ENCODE measurements at regions not wholly inside any gene's neighbourhood (a gene's known extent, or its start where the extent isn't known, plus 50 kb on each side); places are given as distances from the start of the nearest gene placed in this dataset.

DNA sequence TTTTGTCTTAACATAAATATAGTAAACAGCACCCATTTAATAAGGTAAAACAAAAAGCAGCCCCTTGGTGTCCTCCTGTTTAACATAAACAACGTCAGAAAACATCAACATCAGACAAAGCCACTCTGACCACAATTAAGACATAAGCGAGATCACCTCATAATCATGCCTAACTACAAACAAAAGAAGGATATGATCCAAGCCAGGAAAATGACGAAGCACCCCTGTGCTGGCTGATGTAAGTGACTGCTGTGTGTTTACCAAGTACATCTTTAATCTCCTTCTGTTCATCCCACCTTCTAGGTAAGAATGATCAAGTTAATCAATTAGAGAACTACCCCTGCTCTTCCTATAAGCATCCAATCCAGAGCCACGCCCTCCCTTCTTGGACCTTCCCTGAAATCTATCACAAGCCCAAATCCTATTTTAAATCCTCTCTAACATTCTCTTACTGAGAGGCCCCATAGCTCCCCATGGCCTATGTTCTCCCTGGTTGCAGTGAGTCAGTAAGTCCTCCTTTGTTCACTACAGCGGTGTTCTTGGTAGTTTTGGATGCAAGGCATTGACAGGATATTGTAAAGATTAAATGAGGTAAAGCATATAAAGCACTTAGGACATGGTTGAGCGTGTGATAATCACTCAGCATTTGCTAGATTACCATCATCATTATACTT is 424.2 kb downstream of the TSN start:
- TF ChIP-seq POLR2A (IDR thresholded peaks at IDR 0.05; ENCODE audit: low read length), result no peak
- no peak for TF ChIP-seq GATA1 (IDR thresholded peaks at IDR 0.05; ENCODE audit: low read depth, low read length)
- DNase-seq, result no peak

DNA sequence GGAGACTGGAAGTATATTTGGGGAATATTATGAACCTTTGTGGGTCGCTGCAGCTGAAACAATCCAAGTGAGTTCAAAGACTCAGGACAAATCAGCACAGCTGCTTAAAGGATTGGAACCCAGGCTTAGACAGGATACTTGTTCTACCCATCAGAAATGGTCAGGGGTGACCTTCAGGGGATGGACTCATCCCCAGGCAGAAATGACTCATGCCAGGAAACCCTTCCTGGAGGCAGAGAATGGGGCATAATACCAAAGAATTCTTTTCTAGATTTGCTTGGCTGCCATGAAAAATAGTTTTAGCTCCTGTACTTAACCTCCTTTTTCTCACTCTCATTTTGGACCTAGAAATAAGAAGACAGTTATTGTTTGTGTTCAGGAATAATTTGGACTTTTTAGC is 425.5 kb downstream of the TSN start:
- no peak for TF ChIP-seq POLR2A (IDR thresholded peaks at IDR 0.05; ENCODE audit: low read length)
- no peak for TF ChIP-seq GATA1 (IDR thresholded peaks at IDR 0.05; ENCODE audit: low read depth, low read length)
- DNase-seq, result no peak

DNA sequence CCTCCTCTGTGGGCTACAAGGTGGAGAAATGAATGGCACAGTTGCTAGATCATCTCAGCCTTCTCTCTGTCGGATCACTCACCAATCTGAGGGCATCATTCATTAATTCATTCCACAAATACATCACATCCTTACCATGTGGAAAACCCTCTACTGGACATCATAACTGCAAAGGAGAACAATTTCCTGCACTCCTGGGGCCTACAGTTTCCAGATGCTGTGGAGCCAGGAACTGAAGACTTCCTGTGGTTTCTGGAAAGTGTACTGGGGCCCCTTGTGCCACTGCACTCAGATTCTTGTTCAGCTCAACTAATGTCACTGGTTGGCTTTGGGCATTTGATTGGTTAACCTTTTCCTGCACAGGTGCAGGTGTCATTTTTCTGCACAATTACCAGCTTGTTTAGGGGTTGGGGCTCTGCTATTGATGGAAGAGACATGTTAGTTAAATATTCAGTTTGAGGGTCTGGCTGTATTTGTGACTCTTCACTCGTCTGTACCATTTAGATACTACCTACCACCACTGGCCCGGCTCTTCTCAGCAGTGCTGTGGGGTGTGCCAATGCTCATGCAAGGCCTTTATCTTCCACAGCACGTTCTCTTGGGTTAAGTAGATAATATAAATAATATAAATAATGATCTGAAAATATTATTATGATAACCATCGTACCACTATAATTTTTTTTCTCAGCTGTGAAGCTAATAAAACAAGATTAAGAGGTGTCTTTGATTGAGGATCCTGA is 427.3 kb downstream of the TSN start:
- TF ChIP-seq GATA1 (IDR thresholded peaks at IDR 0.05; ENCODE audit: low read depth, low read length), result no peak
- TF ChIP-seq POLR2A (IDR thresholded peaks at IDR 0.05; ENCODE audit: low read length), result no peak
- DNase-seq, result peak; percentile 59 to 84

DNA sequence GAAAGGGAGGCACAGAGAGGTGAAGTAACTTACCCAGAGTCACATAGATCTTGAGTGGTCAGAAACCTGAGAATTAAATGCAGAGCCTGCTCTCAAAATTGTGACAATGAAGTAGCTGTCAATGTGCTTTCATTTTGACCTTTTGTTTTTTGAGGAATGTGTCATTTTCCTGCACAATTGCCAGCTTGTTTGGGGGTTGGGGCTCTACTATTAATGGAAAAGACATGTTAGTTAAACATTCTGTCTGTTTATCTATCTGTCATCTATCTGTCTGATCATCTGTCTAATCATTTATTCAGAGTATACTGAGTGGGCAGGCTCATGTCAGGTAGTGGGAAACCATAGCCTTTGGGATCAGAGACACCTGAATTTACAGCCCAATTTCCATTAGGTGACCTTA is 428.4 kb downstream of the TSN start:
- TF ChIP-seq GATA1 (IDR thresholded peaks at IDR 0.05; ENCODE audit: low read depth, low read length), result no peak
- no peak for TF ChIP-seq POLR2A (IDR thresholded peaks at IDR 0.05; ENCODE audit: low read length)
- DNase-seq, result no peak

DNA sequence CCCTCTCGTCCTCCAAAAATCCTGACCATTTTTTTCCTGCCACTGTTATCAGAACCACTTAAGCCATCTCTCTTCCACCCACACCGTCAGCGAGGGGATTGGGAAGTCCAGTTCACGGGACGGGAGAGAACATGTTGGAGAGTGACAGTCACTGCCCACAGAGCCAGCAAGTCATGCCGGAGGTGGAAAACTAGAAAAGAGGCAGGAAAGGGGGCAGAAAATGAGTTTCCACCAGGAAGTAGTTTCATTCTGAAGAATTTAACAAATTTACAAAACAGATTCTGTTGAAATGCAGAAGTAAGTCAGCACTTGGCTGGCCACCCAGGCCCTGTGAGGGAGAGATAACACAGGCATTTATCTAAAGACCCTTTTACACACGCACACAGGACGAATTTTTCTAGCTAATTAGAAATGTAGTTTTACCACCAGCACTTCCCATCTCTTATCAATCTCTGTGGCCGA is 431.3 kb downstream of the TSN start:
- peak; percentile 86 to 90 for DNase-seq
- TF ChIP-seq POLR2A (IDR thresholded peaks at IDR 0.05; ENCODE audit: low read length) (peak; percentile 30), GATA1 (IDR thresholded peaks at IDR 0.05; ENCODE audit: low read depth, low read length) (no peak)

DNA sequence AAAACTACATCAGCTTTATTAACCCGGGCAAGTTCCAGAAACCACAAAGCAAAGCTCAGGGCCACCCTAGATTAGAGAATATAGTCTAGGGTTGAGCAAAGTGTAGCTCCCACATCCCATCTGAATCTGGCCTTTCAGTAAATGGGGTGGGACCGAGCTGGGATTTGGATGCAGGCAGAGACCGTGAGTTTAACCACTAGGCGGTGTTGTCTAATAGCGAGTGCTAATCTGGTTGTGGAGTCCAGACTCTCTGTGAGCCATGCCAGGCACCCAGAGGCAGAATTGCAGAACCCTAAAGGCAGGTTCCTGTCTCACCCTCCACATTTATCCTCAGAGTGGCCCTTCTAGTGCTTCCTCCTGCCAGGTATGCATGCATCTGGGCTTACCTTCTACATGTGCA is 435.9 kb downstream of the TSN start:
- no peak for TF ChIP-seq POLR2A (IDR thresholded peaks at IDR 0.05; ENCODE audit: low read length)
- TF ChIP-seq GATA1 (IDR thresholded peaks at IDR 0.05; ENCODE audit: low read depth, low read length), result no peak
- peak; percentile 61 to 67 for DNase-seq

DNA sequence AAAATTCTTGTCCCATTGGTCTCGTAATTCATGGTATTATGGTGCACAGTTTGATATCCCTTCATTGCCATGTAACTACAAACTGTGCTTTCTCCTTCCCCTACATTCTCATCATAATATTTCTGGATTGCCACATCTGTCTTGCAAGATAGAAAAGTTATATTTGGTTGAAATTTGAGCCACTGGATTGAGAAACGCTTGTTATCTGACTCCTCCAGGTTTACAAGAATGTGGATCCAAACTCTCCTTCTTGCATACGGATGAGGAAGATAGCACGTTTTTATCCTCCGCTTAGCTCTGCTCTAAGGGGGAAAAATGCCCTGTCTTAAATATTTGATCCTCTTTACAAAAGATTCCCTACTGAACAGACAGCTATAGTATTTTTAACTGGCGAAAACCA is 438.2 kb downstream of the TSN start:
- peak; percentile 81 to 86 for DNase-seq
- TF ChIP-seq POLR2A (IDR thresholded peaks at IDR 0.05; ENCODE audit: low read length) (no peak), GATA1 (IDR thresholded peaks at IDR 0.05; ENCODE audit: low read depth, low read length) (no peak)

DNA sequence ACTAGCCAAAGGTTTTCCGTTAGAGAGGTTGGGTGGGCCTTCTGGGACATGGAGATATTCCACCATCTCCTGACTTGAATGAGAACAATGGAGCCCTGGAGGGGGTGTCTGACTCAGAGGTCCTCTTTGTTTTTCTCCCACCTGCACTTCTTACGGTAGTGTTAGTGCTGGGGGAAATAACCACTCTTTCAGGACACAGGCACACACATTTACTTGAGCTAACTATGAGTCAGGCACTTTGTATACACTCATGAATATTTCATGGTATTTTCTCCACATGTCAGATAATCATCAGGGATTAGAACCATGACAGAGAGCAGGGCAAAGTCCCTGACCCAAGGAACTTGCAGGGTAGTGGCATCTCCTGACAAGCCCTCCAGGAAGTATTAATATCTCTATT is 439.1 kb downstream of the TSN start:
- DNase-seq, result peak in 1 of 2 experiments; percentile 36
- no peak for TF ChIP-seq GATA1 (IDR thresholded peaks at IDR 0.05; ENCODE audit: low read depth, low read length)
- TF ChIP-seq POLR2A (IDR thresholded peaks at IDR 0.05; ENCODE audit: low read length), result no peak

DNA sequence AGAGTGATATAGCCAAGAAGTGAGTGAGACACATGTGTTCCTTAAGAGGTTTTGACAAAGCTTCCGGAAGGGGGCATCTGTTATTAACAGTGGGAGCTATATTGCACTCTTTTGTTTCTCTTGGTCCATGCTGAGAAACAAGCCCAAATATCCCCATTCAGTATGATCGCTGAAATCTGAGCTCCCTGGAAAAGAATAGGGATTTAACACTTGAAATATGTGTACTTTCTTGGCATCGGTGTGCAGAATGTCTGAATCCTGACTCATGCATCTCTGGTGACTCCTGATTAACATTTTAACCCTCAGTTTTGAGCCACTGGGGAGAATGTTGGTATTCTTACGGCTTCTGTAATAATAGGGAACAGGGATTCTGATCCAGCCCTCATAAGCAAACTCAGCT is 448.1 kb downstream of the TSN start:
- DNase-seq, result no peak
- TF ChIP-seq POLR2A (IDR thresholded peaks at IDR 0.05; ENCODE audit: low read length) (no peak), GATA1 (IDR thresholded peaks at IDR 0.05; ENCODE audit: low read depth, low read length) (no peak)

DNA sequence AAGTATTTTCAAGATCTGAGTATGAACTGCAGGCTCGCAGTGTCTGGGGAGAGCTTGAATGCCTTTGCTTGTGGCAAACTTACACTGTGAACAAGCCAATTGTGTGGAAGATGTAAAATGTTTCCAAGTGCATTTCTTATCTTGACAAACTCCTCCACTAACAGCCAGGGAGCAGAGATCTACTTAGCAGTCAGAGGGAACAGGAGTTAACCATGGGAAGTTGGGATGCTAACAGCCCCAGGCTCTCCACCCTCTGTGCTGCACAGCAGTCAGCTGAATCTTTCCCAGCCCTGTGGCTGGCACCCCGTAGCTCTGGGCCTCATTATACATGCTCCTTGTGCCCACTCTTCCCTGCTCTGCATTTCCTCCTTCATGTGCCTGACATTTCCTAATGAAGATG is 450.2 kb downstream of the TSN start:
- TF ChIP-seq GATA1 (IDR thresholded peaks at IDR 0.05; ENCODE audit: low read depth, low read length), result no peak
- no peak for TF ChIP-seq POLR2A (IDR thresholded peaks at IDR 0.05; ENCODE audit: low read length)
- DNase-seq, result no peak

DNA sequence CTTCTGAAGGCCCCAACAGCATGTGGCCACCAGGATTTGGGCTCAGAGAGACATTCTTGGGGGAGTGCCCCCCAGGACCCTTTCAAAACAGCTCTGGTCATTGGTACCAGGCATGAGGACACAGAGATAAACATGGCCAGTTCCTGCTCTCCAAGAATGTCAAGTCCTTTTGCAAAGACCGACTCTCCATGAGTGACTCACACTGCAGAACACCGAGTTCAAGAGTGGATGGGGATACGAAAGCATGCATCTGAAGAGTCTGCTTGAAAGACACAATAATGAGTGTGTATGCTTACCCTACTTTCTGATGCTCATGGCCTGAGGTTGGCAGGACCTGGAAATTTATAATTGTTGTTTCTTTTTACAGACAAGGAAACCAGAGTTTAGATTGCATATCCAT is 450.6 kb downstream of the TSN start:
- TF ChIP-seq GATA1 (IDR thresholded peaks at IDR 0.05; ENCODE audit: low read depth, low read length) (no peak), POLR2A (IDR thresholded peaks at IDR 0.05; ENCODE audit: low read length) (no peak)
- DNase-seq, result no peak

DNA sequence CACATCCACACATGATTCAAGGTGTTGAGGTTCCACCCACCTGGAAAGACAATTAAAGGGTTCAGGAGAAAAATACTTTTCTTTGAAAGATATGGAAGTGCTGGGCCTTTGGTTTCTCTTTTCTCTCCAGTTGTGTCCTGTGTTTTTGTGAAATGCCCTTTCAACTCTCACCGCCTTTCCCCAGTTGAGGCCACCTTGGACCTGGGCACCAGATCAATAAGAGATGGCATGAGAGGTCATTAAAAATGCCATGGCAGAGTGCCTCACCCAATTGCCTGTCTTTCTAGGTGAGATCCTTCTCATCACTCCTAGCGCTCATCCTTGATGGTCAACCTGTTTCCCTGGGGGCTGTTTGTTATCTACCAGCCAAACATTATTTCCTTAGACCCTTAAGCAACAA is 453.9 kb downstream of the TSN start:
- no peak for DNase-seq
- no peak for TF ChIP-seq GATA1 (IDR thresholded peaks at IDR 0.05; ENCODE audit: low read depth, low read length)
- TF ChIP-seq POLR2A (IDR thresholded peaks at IDR 0.05; ENCODE audit: low read length), result no peak

DNA sequence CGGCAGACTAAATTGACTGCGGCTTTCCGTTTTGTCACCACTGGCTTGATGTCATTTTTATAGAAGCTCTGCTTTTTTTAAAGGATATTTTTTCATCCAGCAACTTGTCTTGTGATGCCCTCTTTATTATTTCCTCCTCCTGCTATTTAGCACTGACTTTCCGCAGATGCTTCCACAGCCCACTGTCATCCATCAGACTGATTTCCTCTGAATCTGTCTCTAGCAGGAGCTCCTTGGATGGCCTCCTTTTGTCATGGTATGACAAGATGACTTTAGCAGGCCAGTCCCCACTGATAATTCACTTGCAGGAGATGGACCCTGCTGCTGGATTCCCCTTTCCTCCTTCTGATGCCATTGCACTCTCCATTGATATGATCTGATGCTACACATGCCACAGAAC is 454.6 kb downstream of the TSN start:
- TF ChIP-seq POLR2A (IDR thresholded peaks at IDR 0.05; ENCODE audit: low read length), result no peak
- no peak for TF ChIP-seq GATA1 (IDR thresholded peaks at IDR 0.05; ENCODE audit: low read depth, low read length)
- DNase-seq, result no peak

DNA sequence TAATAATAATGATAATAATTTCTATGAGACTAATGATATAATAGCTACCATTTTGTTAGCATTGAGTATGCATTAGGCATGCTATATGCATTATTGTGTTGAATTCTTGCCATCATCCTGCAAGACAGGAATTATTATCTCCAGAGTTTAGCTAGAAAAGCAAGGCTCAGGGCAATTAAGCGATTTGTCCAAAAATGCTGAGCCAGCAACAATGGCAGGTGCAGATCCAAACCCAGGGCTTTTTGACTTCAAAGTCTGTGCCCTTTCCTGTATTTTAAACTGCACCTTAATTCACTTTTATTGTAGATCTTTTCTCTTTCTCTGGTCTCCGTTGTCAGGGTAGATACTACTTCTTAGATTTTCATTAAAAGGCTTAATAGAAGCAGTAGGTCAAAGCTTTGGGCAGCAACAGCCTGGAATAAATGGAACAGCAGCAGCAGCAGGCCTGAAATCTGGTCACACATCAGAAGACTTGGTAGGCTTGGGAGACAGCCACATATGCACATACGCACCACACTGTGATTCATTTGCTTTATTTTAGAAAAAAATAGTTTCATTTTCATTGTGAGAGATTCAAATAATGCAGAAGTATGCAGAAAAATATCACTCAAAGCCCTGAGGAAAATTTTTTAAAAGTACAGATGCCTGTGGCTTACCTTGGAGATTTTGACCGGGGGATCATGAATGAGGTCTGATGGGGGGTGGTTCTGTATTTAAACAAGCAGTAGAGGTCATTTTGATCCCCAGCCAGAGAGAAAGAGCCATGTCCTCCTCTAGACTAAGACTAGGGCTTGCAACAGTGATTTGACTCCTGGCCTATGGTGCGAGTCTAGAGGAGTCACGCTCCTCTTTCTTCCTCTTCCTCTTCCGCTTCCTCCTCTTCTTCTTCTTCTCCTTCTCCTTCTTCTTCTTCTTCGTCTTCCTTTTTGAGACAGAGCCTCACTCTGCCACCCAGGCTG is 455.7 kb downstream of the TSN start:
- no peak for DNase-seq
- no peak for TF ChIP-seq POLR2A (IDR thresholded peaks at IDR 0.05; ENCODE audit: low read length)
- no peak for TF ChIP-seq GATA1 (IDR thresholded peaks at IDR 0.05; ENCODE audit: low read depth, low read length)
